ENCODE measurements at regions not wholly inside any gene's neighbourhood (a gene's known extent, or its start where the extent isn't known, plus 50 kb on each side); places are given as distances from the start of the nearest gene placed in this dataset.

DNA sequence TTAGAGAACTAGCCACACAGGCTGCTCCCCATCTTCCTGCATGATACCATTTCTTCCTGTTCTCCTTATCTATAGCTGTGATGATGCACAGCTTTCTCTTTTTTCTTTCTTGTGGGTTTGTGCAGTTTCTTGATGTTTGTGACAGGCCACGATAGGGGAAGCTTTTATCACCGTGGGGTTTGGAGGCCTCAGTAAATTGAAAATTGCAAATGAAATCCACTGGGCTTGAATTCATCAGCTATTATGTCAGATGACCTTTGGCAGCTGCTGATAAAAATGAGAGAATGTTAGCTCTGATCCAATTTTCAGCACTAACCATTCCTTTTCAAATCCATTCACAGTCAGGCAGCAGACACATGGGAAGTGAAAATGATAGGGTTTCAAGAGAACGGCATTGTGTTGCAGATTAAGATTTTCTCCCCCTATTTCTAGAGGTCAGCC, 176.9 kb upstream of the SOX2 start:
- no peak overlapping the region for H3K4ac ChIP-seq (replicated peaks; ENCODE audit: insufficient read length, low read depth, low read length)
- FAIRE-seq = no peak
- no peak overlapping the region for H2BK20ac ChIP-seq (ENCODE audit: low read length)
- no peak overlapping the region for H4K91ac ChIP-seq (replicated peaks; ENCODE audit: insufficient read length, low read length)
- no peak overlapping the region for H2BK120ac ChIP-seq (replicated peaks; ENCODE audit: low read depth, low read length)
- H3K27ac ChIP-seq (ENCODE audit: low read depth, low read length) = no peak overlapping the region
- POLR2A ChIA-PET (ENCODE audit: partially characterized antibody) = no interaction called here
- H3K9ac ChIP-seq (replicated peaks in 1 of 4; ENCODE audit: extremely low read depth in 1 of 4, low read depth in 3 of 4, low read length in 3 of 4) = no peak overlapping the region
- no peak overlapping the region for H3K14ac ChIP-seq (ENCODE audit: insufficient read length)
- no peak overlapping the region for H3K23ac ChIP-seq (ENCODE audit: insufficient read length)
- H4K5ac ChIP-seq (ENCODE audit: insufficient read length, low read depth, low read length) = no peak overlapping the region
- no peak overlapping the region for H2BK5ac ChIP-seq (ENCODE audit: low read depth, low read length)
- no peaks in the 10 kb centered on the region for H3K79me2 ChIP-seq (ENCODE audit: control insufficient read depth in 1 of 2, insufficient read depth in 2 of 2, low read length in 2 of 2)
- H3K9me3 ChIP-seq (ENCODE audit: insufficient read depth in 2 of 2, low read depth in 1 of 2, low read length in 1 of 2) = no peaks in the 10 kb centered on the region
- H3K56ac ChIP-seq (replicated peaks; ENCODE audit: insufficient read length, low read depth, low read length) = no peak overlapping the region
- no peak overlapping the region for H4K8ac ChIP-seq (ENCODE audit: extremely low read depth, insufficient read depth, low read length)
- DNase-seq (ENCODE audit: low read depth in 1 of 2, low spot score in 2 of 2) = no peak
- H2BK15ac ChIP-seq (ENCODE audit: low read length) = no peak overlapping the region
- no peaks in the 10 kb centered on the region for H3K27me3 ChIP-seq (replicated peaks in 1 of 4; ENCODE audit: control insufficient read depth in 3 of 4, extremely low read depth in 1 of 4, insufficient read depth in 3 of 4, low read length in 3 of 4)
- no peaks in the 10 kb centered on the region for H3K36me3 ChIP-seq (ENCODE audit: control insufficient read depth in 2 of 4, insufficient read depth in 4 of 4, low read length in 3 of 4)
- H3K4me2 ChIP-seq (ENCODE audit: insufficient read depth in 1 of 2, low read depth in 2 of 2, low read length in 2 of 2) = no peak overlapping the region
- H3K18ac ChIP-seq (ENCODE audit: extremely low read depth, low read length) = no peak overlapping the region
- CTCF ChIA-PET (ENCODE audit: partially characterized antibody) = interaction anchor here (0.6 to 1.5 kb wide), 3 partner anchors 24 to 605 kb away, joined by 3 read pairs; no protein-coding TSS in a partner anchor
- no peaks in the 10 kb centered on the region for H3K23me2 ChIP-seq (ENCODE audit: low read depth, low read length)
- H4K20me1 ChIP-seq (replicated peaks in 1 of 2; ENCODE audit: control insufficient read depth in 1 of 2, insufficient read depth in 2 of 2, low read length in 2 of 2) = no peaks in the 10 kb centered on the region
- H3K79me1 ChIP-seq (ENCODE audit: low read depth, low read length) = no peaks in the 10 kb centered on the region
- no peak overlapping the region for H2BK12ac ChIP-seq (ENCODE audit: low read depth, low read length)
- H3K4me3 ChIP-seq (ENCODE audit: extremely low read depth in 1 of 4, insufficient read depth in 2 of 4, low read depth in 3 of 4, low read length in 4 of 4) = no peak overlapping the region
- peaks cover 0 to 9% (median 7%) of the 10 kb centered on the region in 4 experiments; a peak in 5 of 7 replicates for H3K4me1 ChIP-seq (replicated peaks in 1 of 4; ENCODE audit: control insufficient read depth in 3 of 4, insufficient read depth in 4 of 4, low read length in 3 of 4)
- no peak overlapping the region for H2AK5ac ChIP-seq (ENCODE audit: low read depth, low read length)
- H2AFZ ChIP-seq (ENCODE audit: low read length) = no peak overlapping the region
- WGBS, 2 experiments (ENCODE audit: extremely low coverage in 1 of 2, insufficient coverage in 1 of 2, insufficient read length in 1 of 2, insufficient replicate concordance in 2 of 2, low coverage in 1 of 2, low lambda C conversion rate in 2 of 2, missing lambda C conversion rate in 1 of 2) = 83% methylated on average over 3 of the region's 3 CpGs; no CpG with 5 or more reads in 1 of the 2 experiments
- no peak for TF ChIP-seq MAFK (IDR thresholded peaks at IDR 0.05; ENCODE audit: low read depth, low read length)
- no peak for TF ChIP-seq ASH2L (IDR thresholded peaks at IDR 0.05; ENCODE audit: low read length)
- TF ChIP-seq SIRT6 (IDR thresholded peaks at IDR 0.05; ENCODE audit: low read length) = no peak
- TF ChIP-seq SAP30 (IDR thresholded peaks at IDR 0.05; ENCODE audit: insufficient read depth, insufficient replicate concordance, low read length) = no peak
